ENCODE measurements at regions not wholly inside any gene's neighbourhood (a gene's known extent, or its start where the extent isn't known, plus 50 kb on each side); places are given as distances from the start of the nearest gene placed in this dataset.

DNA sequence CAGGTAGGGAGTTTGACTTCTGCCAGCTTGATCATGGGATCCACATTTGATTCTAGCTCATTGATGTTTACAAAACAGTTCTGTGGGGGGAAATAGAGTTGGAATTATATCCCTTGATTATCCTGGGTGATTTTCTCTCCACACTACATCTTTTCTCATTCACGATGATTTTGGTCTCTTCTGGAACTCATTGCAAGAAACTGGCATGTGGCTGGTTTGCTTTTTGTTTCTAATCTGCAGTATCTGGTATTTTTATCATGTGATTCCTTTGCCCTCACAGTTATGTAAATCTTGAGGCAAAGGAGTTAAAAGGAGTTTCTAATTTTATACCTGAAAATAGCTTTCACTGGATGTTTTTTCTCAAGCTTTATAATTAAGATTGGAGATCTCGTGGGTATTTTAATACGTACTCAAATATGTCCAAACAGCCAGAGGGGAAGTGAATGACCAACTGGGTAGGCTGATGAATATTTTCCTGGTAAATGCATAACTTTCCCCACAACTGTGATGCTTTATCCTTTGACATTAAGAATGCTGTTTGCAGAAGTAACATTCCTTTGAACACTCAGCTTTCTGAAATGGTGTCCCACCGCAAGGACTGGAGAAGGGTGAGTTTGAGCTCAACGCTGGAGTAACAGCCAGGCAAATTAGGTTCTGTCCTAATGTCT is 502.9 kb upstream of the ZEB2 start:
- no peak overlapping the region for H3K27ac ChIP-seq
- intact Hi-C loops (cut with DNase I), result no loop called here
- H3K9me3 ChIP-seq, result no peaks in the 10 kb centered on the region
- no peaks in the 10 kb centered on the region for H3K4me1 ChIP-seq
- ATAC-seq, result no peak
- no peak overlapping the region for H3K4me3 ChIP-seq
- no peaks in the 10 kb centered on the region for H3K36me3 ChIP-seq
- TF ChIP-seq CTCF (IDR thresholded peaks at IDR 0.05), result no peak
- no peaks in the 10 kb centered on the region for H3K27me3 ChIP-seq
- DNase-seq, result no peak

- Histone ChIP-seq H3K27ac (no peak overlapping the region), H3K36me3 (no peaks in the 10 kb centered on the region), H3K4me3 (no peak overlapping the region), H3K4me1 (no peaks in the 10 kb centered on the region), H3K27me3 (no peaks in the 10 kb centered on the region), H3K9me3 (no peaks in the 10 kb centered on the region)
- ATAC-seq (no peak), DNase-seq (no peak)
- intact Hi-C loops (cut with DNase I), result no loop called here
- TF ChIP-seq CTCF (IDR thresholded peaks at IDR 0.05), result no peak
Observed at GRCh38 chr2:145021962-145022665, 502.2 kb upstream of the ZEB2 start.

GRCh38 chr2:145020694-145021093 is 500.8 kb upstream of the ZEB2 start:
- DNase-seq (no peak), ATAC-seq (no peak)
- H3K4me1 ChIP-seq, result no peaks in the 10 kb centered on the region
- H3K36me3 ChIP-seq, result no peaks in the 10 kb centered on the region
- intact Hi-C loops (cut with DNase I), result no loop called here
- no peak overlapping the region for H3K4me3 ChIP-seq
- H3K9me3 ChIP-seq, result no peaks in the 10 kb centered on the region
- no peak for TF ChIP-seq CTCF (IDR thresholded peaks at IDR 0.05)
- H3K27ac ChIP-seq, result no peak overlapping the region
- H3K27me3 ChIP-seq, result no peaks in the 10 kb centered on the region

GRCh38 chr2:145020139-145020538 is 500.2 kb upstream of the ZEB2 start:
- no peak for DNase-seq
- no peak overlapping the region for H3K27ac ChIP-seq
- no peaks in the 10 kb centered on the region for H3K9me3 ChIP-seq
- intact Hi-C loops (cut with DNase I), result no loop called here
- H3K36me3 ChIP-seq, result no peaks in the 10 kb centered on the region
- H3K4me3 ChIP-seq, result no peak overlapping the region
- H3K4me1 ChIP-seq, result no peaks in the 10 kb centered on the region
- no peak for TF ChIP-seq CTCF (IDR thresholded peaks at IDR 0.05)
- ATAC-seq, result no peak
- H3K27me3 ChIP-seq, result no peaks in the 10 kb centered on the region

DNA sequence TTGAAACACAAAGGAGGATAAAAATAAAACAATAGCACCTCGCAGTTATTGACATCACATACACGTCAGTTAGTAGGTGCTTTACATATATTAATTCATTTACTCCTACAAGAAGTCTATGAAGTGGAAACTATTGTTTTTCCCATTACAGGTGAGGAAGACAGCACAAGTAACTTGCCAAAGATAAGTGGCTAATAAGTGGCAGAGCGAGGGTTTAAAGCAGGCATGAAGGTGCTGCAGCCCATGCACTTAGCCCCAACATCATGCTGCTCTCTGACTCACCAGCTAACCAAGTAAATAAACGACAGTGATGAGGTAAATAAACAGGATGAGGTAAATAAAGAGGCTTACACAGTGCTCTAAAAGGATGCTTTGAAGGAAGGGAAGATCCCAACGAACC is 498.6 kb upstream of the ZEB2 start:
- no peak for TF ChIP-seq CTCF (IDR thresholded peaks at IDR 0.05)
- no peak for ATAC-seq

More for the DNA sequence above, 498.6 kb upstream of the ZEB2 start:
- intact Hi-C loops (cut with DNase I), result no loop called here
- no peaks in the 10 kb centered on the region for H3K9me3 ChIP-seq
- H3K4me1 ChIP-seq, result no peaks in the 10 kb centered on the region
- H3K4me3 ChIP-seq, result no peak overlapping the region
- no peaks in the 10 kb centered on the region for H3K36me3 ChIP-seq
- no peaks in the 10 kb centered on the region for H3K27me3 ChIP-seq
- H3K27ac ChIP-seq, result no peak overlapping the region
- no peak for DNase-seq
